ENCODE measurements at regions not wholly inside any gene's neighbourhood (a gene's known extent, or its start where the extent isn't known, plus 50 kb on each side); places are given as distances from the start of the nearest gene placed in this dataset.

- TF ChIP-seq EZH2 (IDR thresholded peaks at IDR 0.05) (no peak), POLR2AphosphoS5 (IDR thresholded peaks at IDR 0.05; ENCODE audit: borderline replicate concordance, low read depth, low read length) (no peak)
Measured at GRCh38 chr10:78433076-78433595, 399.5 kb downstream of the RPS24 start.

Measured in SK-N-MC (cell line).